ENCODE measurements at regions not wholly inside any gene's neighbourhood (a gene's known extent, or its start where the extent isn't known, plus 50 kb on each side); places are given as distances from the start of the nearest gene placed in this dataset.
"Not testable (repeated sequence)": the region's sequence is repeated elsewhere in the genome, so short reads cannot be mapped to it uniquely, and the experiment has no call there.

DNA sequence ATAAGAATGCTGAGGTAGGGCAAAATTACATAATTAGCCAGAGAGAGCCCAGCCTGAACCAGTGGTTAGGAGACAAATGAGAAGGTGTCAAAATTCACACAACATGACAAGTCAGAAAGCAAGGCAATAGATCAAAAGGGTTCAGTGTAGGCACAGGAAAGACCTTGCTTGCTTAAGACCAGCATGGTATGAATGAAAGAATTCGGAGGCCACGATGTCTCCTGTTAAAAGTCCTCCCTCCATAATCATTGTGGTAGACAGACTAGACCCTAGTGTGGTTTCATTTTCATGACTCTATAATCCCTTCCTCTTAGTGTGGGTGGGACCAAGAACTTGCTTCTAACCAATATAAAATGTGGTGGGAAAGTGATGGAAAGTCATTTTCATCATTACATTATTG lies 98.7 kb upstream of the ANKRD28 start:
- intact Hi-C loops (cut with DNase I), result no loop called here
- no peak for DNase-seq
- ATAC-seq (ENCODE audit: poor library complexity), result no peak

DNA sequence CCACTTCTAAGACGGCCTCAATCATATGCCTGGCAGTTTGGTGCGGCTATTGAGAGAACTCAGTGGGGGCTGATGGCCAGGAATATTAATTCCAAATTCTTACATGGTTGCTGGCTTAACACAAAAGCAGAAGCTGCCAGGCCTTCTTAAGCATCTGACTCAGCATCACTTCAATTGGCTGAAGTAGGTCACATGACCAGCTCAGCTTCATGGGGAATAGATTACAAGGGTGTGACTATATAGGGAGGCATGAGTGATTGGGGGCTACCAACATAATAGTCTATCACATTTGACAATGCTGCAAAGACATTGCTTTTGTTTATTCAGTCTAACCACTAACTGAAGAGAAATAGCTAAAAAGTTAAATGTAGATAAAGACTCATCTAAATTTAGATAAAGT lies 101.6 kb upstream of the ANKRD28 start:
- ATAC-seq (ENCODE audit: poor library complexity), result no peak
- no peak for DNase-seq
- intact Hi-C loops (cut with DNase I), result no loop called here

DNA sequence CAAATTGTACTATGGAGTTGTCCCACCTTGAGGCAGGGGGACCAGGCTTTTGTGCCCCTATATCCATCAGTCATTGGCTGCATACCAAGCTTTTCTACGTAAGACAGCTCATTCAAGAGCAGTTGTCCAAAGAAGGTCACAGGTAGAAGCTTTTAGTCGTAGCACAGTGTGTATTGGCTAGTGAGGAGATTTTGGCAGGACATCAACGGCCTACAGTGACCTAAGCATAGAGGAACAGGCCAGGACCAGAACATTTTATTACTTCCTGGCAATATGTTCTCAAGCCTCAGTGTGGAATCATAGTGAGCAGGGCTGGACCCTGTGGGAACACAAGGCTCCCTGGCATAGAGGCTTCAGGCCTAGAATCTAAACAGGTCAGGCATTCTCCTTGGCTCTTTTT lies 105.4 kb upstream of the ANKRD28 start:
- intact Hi-C loops (cut with DNase I), result no loop called here
- ATAC-seq (ENCODE audit: poor library complexity) (peak; percentile 90), DNase-seq (peak; percentile 49)

DNA sequence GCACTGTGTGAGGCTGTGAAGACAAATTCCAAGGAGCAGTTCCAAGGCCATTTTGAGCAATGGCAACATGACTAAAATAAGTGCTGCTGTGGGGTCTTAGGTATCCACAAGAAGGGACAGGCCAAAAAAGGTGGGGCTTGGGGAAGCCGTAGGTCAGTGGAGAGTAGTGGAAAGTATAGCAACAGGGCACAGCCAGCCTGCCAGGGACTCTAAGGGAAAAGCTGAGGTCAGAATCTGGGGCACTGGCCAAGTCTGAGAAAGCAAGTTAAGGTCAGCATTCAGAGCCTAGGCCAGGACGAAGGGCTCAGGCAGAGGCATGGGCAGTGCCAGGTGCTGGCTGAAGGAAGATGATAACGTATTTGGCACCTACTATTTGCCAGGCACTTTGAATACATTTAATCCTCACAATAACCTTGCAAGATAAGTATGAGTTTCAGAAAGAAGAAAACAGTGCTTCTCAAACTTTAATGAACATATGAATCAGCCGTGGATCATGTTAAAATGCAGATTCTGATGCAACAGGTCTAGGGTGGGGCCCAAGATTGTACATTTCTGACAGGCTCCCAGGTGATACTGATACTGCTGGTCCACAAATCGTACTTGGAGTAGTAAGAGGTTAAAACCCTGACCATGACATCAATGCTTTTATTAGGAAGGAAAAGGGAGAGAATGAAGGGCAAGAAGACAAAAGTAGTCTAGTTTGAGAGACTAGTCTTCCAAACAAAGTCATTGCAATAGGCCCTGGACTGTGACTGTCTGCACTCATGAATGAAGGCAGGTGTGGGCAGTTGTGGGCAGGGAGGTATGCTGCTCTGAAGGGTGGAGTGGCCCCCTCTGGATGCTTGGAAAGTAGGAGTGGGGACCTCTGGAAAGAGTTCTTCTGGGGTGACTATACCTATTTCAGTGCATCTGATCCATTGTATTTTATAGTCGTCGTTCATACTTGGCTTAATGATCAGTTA lies 106.3 kb upstream of the ANKRD28 start:
- ATAC-seq (ENCODE audit: poor library complexity) (peak; percentile 96), DNase-seq (peak; percentile 75)
- intact Hi-C loops (cut with DNase I), result no loop called here

DNA sequence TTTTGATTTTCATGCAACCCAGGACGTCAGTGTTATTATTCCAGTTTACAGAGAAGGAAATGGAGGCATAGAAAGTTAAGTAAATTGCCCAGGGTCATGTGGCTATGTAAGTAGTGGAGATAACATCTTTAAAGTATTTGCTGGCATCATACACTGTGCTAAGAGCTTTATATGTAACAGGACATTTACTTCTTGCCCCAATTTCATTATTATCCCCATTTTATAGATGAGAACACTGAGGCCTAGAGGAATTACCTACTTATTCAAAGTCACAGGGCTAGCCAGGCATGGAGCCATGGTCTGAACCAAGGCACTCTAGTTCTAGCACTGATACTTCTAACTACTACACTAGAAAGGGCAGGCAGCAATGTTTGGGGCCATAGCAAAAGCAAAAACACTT lies 107.3 kb upstream of the ANKRD28 start:
- ATAC-seq (ENCODE audit: poor library complexity), result no peak
- DNase-seq, result no peak
- intact Hi-C loops (cut with DNase I), result no loop called here

DNA sequence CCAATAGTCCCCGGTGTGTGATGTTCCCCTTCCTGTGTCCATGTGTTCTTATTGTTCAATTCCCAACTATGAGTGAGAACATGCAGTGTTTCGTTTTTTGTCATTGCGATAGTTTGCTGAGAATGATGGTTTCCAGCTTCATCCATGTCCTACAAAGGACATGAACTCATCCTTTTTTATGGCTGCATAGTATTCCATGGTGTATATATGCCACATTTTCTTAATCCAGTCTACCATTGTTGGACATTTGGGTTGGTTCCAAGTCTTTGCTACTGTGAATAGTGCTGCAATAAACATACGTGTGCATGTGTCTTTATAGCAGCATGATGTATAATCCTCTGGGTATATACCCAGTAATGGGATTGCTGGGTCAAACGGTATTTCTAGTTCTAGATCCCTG lies 109.6 kb upstream of the ANKRD28 start:
- intact Hi-C loops (cut with DNase I); ATAC-seq (ENCODE audit: poor library complexity); DNase-seq: not testable (repeated sequence)

DNA sequence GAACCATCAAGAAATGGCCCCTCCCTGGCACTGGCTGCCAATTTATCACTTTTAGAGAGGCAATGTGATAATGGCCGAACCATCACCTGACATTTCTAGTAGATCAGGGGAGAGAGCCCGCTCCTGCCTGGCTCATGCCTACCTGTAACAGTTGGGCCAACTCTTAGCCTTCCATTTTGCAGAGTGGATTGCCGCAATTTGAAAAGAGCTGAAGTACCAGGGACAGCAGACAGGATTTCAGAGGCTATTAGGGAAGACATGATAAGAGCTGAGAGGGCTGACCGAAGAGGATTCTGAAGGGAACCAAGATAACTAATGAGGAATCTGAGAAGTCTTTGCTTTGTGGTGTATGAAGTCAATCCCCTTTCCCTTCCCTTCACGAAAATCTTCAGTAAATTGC lies 121.2 kb upstream of the ANKRD28 start:
- ATAC-seq (ENCODE audit: poor library complexity), result no peak
- intact Hi-C loops (cut with DNase I), result no loop called here
- DNase-seq, result no peak

DNA sequence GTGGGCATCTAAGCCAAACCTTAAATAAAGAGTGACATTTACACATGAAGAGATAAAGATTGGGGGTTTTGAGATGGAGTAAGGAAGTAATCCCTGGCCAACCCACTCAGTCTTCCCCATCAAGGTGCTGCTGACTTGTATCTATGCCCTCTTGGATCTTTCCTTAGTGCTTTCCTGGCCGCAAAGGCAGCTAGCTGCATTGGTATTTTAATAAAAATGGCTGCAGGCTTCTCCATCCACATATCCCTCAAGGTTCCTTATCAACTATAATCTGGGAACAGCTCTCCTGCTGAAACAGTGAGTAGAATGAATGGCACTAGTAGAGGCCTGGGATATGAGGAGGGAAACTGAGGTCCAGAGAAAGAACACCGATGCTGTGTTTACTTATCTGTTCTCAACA lies 122.2 kb upstream of the ANKRD28 start:
- no peak for ATAC-seq (ENCODE audit: poor library complexity)
- DNase-seq, result no peak
- intact Hi-C loops (cut with DNase I), result no loop called here

DNA sequence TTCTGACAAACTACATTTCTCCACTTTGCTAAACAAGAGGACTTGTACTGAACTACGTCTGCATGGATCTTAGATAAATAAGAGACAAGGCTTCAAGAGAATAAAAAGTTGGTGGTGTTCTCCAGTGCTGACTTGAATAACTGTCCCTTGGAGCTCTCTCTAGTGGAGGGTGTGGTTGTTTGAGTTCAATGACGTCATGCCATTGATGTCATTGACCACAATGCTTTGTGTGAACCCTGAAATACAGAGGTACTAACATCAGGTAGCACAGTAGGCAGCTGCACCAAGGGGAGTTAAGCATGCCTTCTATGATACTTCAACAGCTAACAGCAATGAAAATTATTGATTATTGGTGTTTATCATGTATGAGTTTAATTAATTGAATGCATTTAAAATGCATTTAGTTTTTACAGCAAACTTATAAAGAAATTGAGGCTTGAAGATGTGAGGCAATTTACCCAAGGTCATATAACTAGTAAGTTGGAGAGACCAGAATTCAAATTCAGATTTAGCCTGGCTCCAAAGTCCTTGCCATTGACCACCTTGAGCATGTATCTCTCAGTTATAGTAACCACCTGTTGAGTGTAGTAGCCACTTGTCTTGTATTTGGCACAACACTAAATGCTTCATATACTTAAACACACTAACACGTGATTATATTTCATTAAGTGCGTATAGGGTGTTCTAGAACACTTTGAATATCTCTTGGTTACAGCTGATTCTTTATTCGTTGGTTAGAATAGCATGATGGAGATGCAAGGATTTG lies 126.0 kb upstream of the ANKRD28 start:
- ATAC-seq (ENCODE audit: poor library complexity) (no peak), DNase-seq (no peak)
- intact Hi-C loops (cut with DNase I), result no loop called here

DNA sequence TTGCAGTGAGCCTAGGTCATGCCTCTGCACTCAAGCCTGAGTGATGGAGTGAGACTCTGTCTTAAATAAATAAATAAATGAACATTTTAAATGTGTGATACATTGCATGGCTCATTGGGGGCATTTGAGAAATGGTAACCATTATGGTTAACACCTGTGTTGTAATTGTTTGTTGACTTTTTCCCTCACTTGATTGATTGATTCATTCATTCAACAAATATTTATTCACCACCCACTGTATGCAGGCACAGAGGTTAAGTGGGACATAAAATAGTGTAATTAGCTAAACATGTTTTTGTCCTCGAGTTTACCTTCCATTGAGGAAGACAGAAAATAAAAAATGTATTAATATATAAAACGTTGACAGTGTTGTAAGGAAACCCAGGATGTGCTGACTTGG lies 127.1 kb upstream of the ANKRD28 start:
- ATAC-seq (ENCODE audit: poor library complexity) (no peak), DNase-seq (no peak)
- intact Hi-C loops (cut with DNase I), result no loop called here

DNA sequence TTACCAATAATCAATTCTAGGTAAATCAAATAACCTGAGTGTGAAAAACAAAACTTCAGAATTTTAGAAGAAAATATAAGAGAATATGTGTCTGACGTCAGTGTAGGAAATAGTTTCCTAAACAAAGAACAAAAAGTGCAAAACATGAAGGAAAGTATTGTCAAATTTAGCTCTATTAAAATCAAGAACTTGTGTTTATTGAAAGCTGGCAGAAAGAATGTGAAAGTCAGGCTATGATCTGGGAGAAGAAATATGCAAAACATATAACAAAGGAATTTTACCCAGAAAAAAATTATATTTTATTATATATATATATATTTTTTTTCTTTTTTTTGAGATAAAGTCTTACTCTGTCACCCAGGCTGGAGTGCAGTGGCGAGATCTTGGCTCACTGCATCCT lies 129.1 kb upstream of the ANKRD28 start:
- DNase-seq (no peak), ATAC-seq (ENCODE audit: poor library complexity) (no peak)
- intact Hi-C loops (cut with DNase I), result no loop called here

DNA sequence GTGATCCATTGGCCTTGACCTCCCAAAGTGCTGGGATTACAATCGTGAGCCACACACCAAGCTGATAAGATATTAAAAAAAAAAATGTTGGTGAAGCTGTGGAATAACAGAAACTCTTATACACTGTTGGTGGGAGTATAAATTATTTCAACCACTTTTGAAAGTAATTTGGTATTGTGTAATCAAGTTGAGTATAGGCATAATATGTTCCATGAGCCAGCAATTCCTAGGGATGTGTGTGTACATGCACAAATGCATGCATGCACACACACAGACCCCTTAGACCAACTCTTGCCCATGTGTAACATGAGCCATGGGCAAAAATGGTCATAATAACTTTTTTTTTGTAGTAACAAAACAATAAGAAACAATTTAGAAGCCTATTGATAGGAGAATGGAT lies 130.2 kb upstream of the ANKRD28 start:
- ATAC-seq (ENCODE audit: poor library complexity), result no peak
- no peak for DNase-seq
- intact Hi-C loops (cut with DNase I), result no loop called here

DNA sequence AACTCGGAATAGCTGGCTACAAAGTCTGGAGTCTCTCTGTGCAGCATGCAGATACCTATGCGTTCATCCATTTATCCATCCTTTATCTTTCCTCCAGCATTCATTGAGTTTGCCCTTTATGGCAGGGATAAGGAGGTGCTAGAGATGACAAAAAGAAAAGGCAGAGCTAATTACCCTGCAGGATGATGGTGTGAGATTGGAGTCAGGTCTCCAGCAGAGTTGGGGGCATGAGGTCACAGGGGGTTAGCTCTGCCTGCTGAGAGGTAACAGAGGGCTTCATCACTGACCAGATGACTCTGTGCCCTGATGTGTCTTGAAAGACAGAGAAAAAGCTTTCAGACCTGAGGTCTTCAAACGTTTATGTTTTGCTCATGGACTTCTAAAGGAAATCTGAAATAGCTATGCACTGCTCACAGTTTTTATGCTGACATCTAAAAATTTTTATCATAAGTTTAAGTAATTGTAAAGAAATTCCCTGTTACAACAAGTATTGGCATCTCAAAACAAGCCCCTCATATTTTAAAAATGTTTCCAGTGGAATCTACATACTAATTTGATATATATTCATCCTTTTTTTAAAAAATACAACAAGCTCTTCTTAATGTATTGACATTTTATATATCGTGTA lies 132.3 kb upstream of the ANKRD28 start:
- no peak for ATAC-seq (ENCODE audit: poor library complexity)
- DNase-seq, result no peak
- intact Hi-C loops (cut with DNase I), result no loop called here

DNA sequence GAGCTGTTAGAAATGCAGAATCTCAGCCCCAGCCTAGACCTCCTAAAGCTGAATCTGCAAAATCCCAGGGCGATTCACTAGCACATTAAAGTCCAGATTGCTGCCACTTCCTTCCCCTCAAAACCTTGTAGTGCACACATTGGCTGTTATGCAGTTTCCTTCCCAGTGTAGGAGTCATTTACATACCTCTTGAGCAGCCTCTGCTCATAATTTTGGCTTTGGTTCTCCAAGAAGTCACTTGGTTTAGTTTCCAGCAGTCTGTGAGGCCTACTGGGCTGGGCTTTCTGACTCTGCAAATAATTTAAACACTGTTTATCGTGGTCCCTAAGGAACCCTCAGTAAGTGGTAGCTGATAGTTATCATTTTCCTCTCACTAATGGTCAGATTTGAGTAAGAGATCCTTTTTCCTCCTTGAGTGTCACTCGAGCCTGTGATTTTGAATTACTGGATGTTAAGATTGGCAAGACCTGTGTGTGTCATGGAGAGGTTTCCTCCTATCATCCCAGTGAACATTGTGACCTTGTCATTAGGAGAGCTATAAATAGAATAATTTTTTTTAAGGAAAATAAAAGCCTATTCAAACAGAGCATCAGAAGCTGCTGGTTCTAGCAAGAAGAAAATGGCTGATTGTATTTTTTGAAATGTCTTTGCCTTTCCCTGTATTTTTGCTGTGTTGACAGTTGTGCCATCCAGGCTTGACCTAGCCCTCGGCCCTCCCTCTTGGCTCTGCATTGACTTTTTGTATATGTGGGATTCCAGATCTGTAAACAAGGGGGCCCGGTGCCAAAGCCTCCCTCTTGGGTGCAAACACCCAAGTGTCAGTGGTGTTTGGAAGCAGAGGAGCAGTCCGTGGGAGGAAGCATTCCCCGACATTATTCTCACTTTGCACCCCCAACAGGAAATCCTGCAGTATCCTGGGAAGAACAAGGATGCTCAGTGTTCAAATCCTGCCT lies 134.8 kb upstream of the ANKRD28 start:
- DNase-seq, result no peak
- ATAC-seq (ENCODE audit: poor library complexity), result no peak
- intact Hi-C loops (cut with DNase I), result no loop called here

DNA sequence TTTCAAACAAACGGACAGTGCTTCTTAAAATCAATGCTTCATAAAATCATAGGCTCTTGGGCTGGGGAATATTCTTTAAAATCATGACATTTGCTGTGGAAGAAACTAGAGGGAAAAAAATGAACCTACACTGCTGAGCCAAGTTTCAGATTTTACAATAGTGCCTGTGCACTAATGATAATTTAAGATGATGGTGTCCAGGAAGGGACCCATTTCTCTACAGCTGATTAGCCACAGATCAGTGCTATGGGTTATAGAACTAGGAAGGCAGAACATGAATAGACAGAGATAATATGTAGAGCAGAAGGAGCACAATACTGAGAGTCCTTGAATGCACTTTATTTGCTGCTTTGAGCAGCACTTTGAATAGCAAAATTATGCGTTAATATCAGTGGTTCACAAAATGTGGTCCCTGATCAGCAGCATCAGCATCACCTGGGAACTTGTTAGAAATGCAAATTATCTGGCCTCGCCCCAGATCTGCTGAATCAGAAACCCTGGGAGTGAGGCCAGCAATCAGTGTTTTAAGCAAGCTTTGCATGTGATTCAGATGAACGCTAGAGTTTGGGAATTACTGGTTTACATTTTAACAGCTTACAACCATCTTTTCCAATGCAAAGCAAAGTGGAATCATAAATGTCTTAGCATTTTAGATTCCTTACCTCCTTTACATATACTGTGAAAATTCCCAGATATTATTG lies 135.8 kb upstream of the ANKRD28 start:
- intact Hi-C loops (cut with DNase I), result no loop called here
- no peak for ATAC-seq (ENCODE audit: poor library complexity)
- no peak for DNase-seq

DNA sequence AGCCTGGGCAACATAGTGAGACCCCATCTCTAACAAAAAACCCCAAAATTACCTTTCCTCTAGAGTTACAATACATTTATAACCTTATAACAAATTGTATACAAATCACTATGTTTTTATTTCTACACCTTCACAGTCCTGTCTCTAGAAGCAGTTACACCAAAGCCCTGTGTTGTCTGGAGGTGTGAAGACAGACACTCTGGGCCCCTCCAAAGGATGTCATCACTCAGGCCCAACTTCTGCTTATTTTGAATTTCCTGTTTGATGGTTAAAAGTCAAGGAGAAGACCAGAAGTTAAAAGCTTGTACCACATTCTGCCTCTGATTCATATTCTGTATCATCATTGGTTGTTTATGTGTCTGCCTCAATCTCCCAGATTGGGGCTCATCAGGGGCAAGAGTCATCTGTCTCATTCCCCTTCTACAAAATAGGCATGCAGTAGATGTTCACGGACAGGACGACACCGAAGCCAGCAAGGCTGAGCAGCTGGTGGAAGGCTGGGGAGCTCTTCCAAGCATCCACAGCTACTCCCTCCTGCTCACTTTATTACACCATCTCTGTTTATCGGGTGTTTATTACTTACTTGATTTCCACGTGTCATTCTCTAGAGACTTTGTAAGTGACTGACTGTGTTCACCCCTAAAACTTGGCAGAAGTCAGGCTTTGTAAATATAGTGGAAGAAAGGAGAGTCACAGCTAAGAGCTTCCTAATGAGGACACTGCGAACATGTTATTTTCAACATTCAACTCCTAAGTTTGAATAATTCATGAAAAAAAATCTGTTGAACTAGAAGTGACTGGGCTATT lies 136.8 kb upstream of the ANKRD28 start:
- no peak for DNase-seq
- ATAC-seq (ENCODE audit: poor library complexity), result peak; percentile 76
- intact Hi-C loops (cut with DNase I), result no loop called here

DNA sequence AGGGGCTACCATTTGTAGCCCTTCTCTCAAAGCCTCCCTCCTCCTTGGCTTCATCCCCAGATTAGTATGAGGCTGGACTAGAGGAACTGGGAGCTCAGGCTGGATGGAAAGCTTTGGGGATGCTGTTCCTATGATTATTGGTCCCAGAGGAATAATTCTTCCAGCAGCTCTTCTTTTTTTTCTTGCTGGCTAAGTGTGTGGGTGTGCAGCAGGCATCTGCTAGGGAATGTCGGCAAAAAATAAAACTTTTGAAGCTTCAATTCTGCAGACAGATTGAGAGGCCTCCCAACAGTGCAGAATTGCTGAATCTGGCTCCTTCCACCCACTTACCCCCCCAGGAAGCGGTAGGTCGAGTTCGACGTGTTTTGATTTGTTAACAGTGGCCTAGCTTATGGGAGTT lies 138.5 kb upstream of the ANKRD28 start:
- intact Hi-C loops (cut with DNase I), result no loop called here
- no peak for ATAC-seq (ENCODE audit: poor library complexity)
- DNase-seq, result no peak
